HG03342 (cell line): ENCODE measurements at regions not wholly inside any gene's neighbourhood (a gene's known extent, or its start where the extent isn't known, plus 50 kb on each side); places are given as distances from the start of the nearest gene placed in this dataset.

Experiments used
- ATAC-seq: cut with Tn5 transposase; IDR thresholded peaks from one replicate; pipeline ENCODE4 v1.9.1; 2021; ENCODE audit warnings: mild to moderate bottlenecking, moderate library complexity; ENCODE audit not compliant: unreplicated experiment

GRCh38 chr9:80437825-80438224, 866.1 kb downstream of the TLE4 start:
- ATAC-seq, result no peak

GRCh38 chr9:80437091-80437640, 865.4 kb downstream of the TLE4 start:
- no peak for ATAC-seq

GRCh38 chr9:80435591-80435990, 863.8 kb downstream of the TLE4 start:
- no peak for ATAC-seq

GRCh38 chr9:80426992-80427391, 855.2 kb downstream of the TLE4 start:
- no peak for ATAC-seq

GRCh38 chr9:80417211-80417773, 845.5 kb downstream of the TLE4 start:
- ATAC-seq, result no peak

GRCh38 chr9:80410106-80410505, 838.3 kb downstream of the TLE4 start:
- ATAC-seq, result no peak

GRCh38 chr9:80407220-80407619, 835.5 kb downstream of the TLE4 start:
- no peak for ATAC-seq

- ATAC-seq, result no peak
Measured at GRCh38 chr9:80401243-80401642, 829.5 kb downstream of the TLE4 start.

GRCh38 chr9:80400624-80401230, 829.0 kb downstream of the TLE4 start:
- ATAC-seq, result no peak

GRCh38 chr9:80399606-80400005, 827.8 kb downstream of the TLE4 start:
- ATAC-seq, result no peak

- ATAC-seq, result no peak
Measured at GRCh38 chr9:80387828-80388227, 816.1 kb downstream of the TLE4 start.

- ATAC-seq, result no peak
Measured at GRCh38 chr9:80385246-80385645, 813.5 kb downstream of the TLE4 start.

- ATAC-seq, result no peak
Measured at GRCh38 chr9:80383331-80383730, 811.6 kb downstream of the TLE4 start.

- ATAC-seq, result no peak
Measured at GRCh38 chr9:80382211-80382891, 810.6 kb downstream of the TLE4 start.

- no peak for ATAC-seq
Measured at GRCh38 chr9:80380301-80380700, 808.5 kb downstream of the TLE4 start.

GRCh38 chr9:80378669-80379293, 807.0 kb downstream of the TLE4 start:
- no peak for ATAC-seq

GRCh38 chr9:80376180-80376579, 804.4 kb downstream of the TLE4 start:
- no peak for ATAC-seq

GRCh38 chr9:80375477-80375876, 803.7 kb downstream of the TLE4 start:
- ATAC-seq, result no peak

GRCh38 chr9:80369641-80370040, 797.9 kb downstream of the TLE4 start:
- no peak for ATAC-seq

- ATAC-seq, result no peak
Measured at GRCh38 chr9:80366626-80367025, 794.9 kb downstream of the TLE4 start.

GRCh38 chr9:80359941-80360881, 788.4 kb downstream of the TLE4 start:
- no peak for ATAC-seq
